Fibroblast of lung (primary cell): ENCODE measurements at regions not wholly inside any gene's neighbourhood (a gene's known extent, or its start where the extent isn't known, plus 50 kb on each side); places are given as distances from the start of the nearest gene placed in this dataset.

Source experiments
- EZH2 ChIP-seq: IDR thresholded peaks from 2 replicates; pipeline ENCODE4 v1.5.1; 2012; ENCODE audit warnings: low read length, control low read depth, mild to moderate bottlenecking; ENCODE audit errors: missing control alignments
- TF ChIP-seq, protein P1 (sequence below), 2 donors: IDR thresholded peaks in 1 of 2; conservative IDR thresholded peaks in 1 of 2; 1 replicate in 1 of 2; 2 replicates in 1 of 2; pipeline ENCODE4 v1.5.1; 2011 to 2012; ENCODE audit warnings: low read length in 2 of 2, control low read depth in 1 of 2, inconsistent platforms in 1 of 2, low read depth in 1 of 2, mild to moderate bottlenecking in 1 of 2

DNA sequence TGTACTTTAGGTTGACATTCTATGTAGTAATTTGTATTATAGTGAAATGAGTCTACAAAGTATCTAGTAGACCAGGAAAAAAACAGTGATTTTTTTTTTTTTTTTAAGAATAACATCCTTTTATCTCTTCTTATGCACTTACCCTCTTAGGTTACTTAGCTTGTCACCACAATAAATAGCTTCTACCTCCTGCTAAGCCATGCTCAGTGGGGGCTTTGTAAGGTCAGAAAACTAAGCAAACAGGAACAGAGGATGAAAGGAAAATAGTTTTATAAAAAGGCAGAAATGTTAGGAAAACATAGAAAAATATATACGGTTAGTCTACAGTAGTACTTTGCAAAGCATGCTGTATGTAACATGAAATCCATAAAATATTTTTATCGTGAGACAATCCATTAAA is 385.3 kb upstream of the ATXN7L3B start:
- TF ChIP-seq, protein P1, sequence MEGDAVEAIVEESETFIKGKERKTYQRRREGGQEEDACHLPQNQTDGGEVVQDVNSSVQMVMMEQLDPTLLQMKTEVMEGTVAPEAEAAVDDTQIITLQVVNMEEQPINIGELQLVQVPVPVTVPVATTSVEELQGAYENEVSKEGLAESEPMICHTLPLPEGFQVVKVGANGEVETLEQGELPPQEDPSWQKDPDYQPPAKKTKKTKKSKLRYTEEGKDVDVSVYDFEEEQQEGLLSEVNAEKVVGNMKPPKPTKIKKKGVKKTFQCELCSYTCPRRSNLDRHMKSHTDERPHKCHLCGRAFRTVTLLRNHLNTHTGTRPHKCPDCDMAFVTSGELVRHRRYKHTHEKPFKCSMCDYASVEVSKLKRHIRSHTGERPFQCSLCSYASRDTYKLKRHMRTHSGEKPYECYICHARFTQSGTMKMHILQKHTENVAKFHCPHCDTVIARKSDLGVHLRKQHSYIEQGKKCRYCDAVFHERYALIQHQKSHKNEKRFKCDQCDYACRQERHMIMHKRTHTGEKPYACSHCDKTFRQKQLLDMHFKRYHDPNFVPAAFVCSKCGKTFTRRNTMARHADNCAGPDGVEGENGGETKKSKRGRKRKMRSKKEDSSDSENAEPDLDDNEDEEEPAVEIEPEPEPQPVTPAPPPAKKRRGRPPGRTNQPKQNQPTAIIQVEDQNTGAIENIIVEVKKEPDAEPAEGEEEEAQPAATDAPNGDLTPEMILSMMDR (conservative IDR thresholded peaks at IDR 0.05 in 1 of 2, IDR thresholded peaks at IDR 0.05 in 1 of 2; ENCODE audit: low read depth in 1 of 2, low read length in 2 of 2) = no peak
- TF ChIP-seq EZH2 = no peak
